ENCODE measurements at regions not wholly inside any gene's neighbourhood (a gene's known extent, or its start where the extent isn't known, plus 50 kb on each side); places are given as distances from the start of the nearest gene placed in this dataset.

GRCh38 chr1:173122958-173123852 lies 72.5 kb upstream of the TNFSF18 start:
- H3K9me3 ChIP-seq (ENCODE audit: low read depth), result no peaks in the 10 kb centered on the region
- no peak overlapping the region for H3K4me3 ChIP-seq
- DNase-seq (ENCODE audit: low spot score), result peak; percentile 85
- H4K20me1 ChIP-seq (ENCODE audit: insufficient read depth, poor library complexity, severe bottlenecking), result no peaks in the 10 kb centered on the region
- H3K4me1 ChIP-seq (ENCODE audit: insufficient read depth), result peaks cover 22% of the 10 kb centered on the region
- no peaks in the 10 kb centered on the region for H3K36me3 ChIP-seq (replicated peaks; ENCODE audit: insufficient read depth, low read depth)
- H3K27me3 ChIP-seq, result no peaks in the 10 kb centered on the region
- no peaks in the 10 kb centered on the region for H3K79me2 ChIP-seq
- H3K9me2 ChIP-seq (replicated peaks; ENCODE audit: insufficient read depth), result no peaks in the 10 kb centered on the region
- TF ChIP-seq EZH2phosphoT487 (IDR thresholded peaks at IDR 0.05; ENCODE audit: low read depth, severe bottlenecking, unreplicated experiment), result no peak
- TF ChIP-seq, protein P1, sequence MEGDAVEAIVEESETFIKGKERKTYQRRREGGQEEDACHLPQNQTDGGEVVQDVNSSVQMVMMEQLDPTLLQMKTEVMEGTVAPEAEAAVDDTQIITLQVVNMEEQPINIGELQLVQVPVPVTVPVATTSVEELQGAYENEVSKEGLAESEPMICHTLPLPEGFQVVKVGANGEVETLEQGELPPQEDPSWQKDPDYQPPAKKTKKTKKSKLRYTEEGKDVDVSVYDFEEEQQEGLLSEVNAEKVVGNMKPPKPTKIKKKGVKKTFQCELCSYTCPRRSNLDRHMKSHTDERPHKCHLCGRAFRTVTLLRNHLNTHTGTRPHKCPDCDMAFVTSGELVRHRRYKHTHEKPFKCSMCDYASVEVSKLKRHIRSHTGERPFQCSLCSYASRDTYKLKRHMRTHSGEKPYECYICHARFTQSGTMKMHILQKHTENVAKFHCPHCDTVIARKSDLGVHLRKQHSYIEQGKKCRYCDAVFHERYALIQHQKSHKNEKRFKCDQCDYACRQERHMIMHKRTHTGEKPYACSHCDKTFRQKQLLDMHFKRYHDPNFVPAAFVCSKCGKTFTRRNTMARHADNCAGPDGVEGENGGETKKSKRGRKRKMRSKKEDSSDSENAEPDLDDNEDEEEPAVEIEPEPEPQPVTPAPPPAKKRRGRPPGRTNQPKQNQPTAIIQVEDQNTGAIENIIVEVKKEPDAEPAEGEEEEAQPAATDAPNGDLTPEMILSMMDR (IDR thresholded peaks at IDR 0.05; ENCODE audit: poor library complexity), result no peak
- TF ChIP-seq EZH2 (IDR thresholded peaks at IDR 0.05; ENCODE audit: borderline replicate concordance), result no peak
- WGBS (ENCODE audit: low lambda C conversion rate, missing lambda C conversion rate), result 23% methylated on average over 12 of the region's 12 CpGs
- no peak overlapping the region for H2AFZ ChIP-seq
- peak overlapping the region; percentile 65 for H3K4me2 ChIP-seq
- H3K27ac ChIP-seq, result peak overlapping the region; percentile 92

GRCh38 chr1:173122344-173122935 lies 71.7 kb upstream of the TNFSF18 start:
- 66% methylated on average over 2 of the region's 2 CpGs for WGBS (ENCODE audit: low lambda C conversion rate, missing lambda C conversion rate)
- H3K4me2 ChIP-seq, result peak overlapping the region; percentile 65
- TF ChIP-seq EZH2 (IDR thresholded peaks at IDR 0.05; ENCODE audit: borderline replicate concordance) (no peak), EZH2phosphoT487 (IDR thresholded peaks at IDR 0.05; ENCODE audit: low read depth, severe bottlenecking, unreplicated experiment) (no peak)
- TF ChIP-seq, protein P1 (IDR thresholded peaks at IDR 0.05; ENCODE audit: poor library complexity), result no peak
- peaks cover 22% of the 10 kb centered on the region for H3K4me1 ChIP-seq (ENCODE audit: insufficient read depth)
- H3K4me3 ChIP-seq, result no peak overlapping the region
- no peaks in the 10 kb centered on the region for H3K36me3 ChIP-seq (replicated peaks; ENCODE audit: insufficient read depth, low read depth)
- H4K20me1 ChIP-seq (ENCODE audit: insufficient read depth, poor library complexity, severe bottlenecking), result no peaks in the 10 kb centered on the region
- DNase-seq (ENCODE audit: low spot score), result peak; percentile 17
- no peaks in the 10 kb centered on the region for H3K27me3 ChIP-seq
- H3K9me3 ChIP-seq (ENCODE audit: low read depth), result no peaks in the 10 kb centered on the region
- peak overlapping the region; percentile 92 for H3K27ac ChIP-seq
- no peaks in the 10 kb centered on the region for H3K9me2 ChIP-seq (replicated peaks; ENCODE audit: insufficient read depth)
- H3K79me2 ChIP-seq, result no peaks in the 10 kb centered on the region
- H2AFZ ChIP-seq, result no peak overlapping the region

GRCh38 chr1:173118404-173118803 lies 67.7 kb upstream of the TNFSF18 start:
- no peaks in the 10 kb centered on the region for H4K20me1 ChIP-seq (ENCODE audit: insufficient read depth, poor library complexity, severe bottlenecking)
- H3K4me2 ChIP-seq, result no peak overlapping the region
- TF ChIP-seq, protein P1 (IDR thresholded peaks at IDR 0.05; ENCODE audit: poor library complexity), result no peak
- no peak for TF ChIP-seq EZH2phosphoT487 (IDR thresholded peaks at IDR 0.05; ENCODE audit: low read depth, severe bottlenecking, unreplicated experiment)
- H3K9me3 ChIP-seq (ENCODE audit: low read depth), result no peaks in the 10 kb centered on the region
- H3K27me3 ChIP-seq, result no peaks in the 10 kb centered on the region
- WGBS (ENCODE audit: low lambda C conversion rate, missing lambda C conversion rate), result 54% methylated on average over 2 of the region's 2 CpGs
- no peak for DNase-seq (ENCODE audit: low spot score)
- H3K36me3 ChIP-seq (replicated peaks; ENCODE audit: insufficient read depth, low read depth), result no peaks in the 10 kb centered on the region
- H3K27ac ChIP-seq, result no peak overlapping the region
- H3K4me1 ChIP-seq (ENCODE audit: insufficient read depth), result peaks cover 11% of the 10 kb centered on the region
- no peak overlapping the region for H2AFZ ChIP-seq
- no peak overlapping the region for H3K4me3 ChIP-seq
- no peaks in the 10 kb centered on the region for H3K79me2 ChIP-seq
- no peaks in the 10 kb centered on the region for H3K9me2 ChIP-seq (replicated peaks; ENCODE audit: insufficient read depth)
